Glomerular visceral epithelial cell (primary cell): ENCODE measurements at regions not wholly inside any gene's neighbourhood (a gene's known extent, or its start where the extent isn't known, plus 50 kb on each side); places are given as distances from the start of the nearest gene placed in this dataset.
"Not testable (repeated sequence)": the region's sequence is repeated elsewhere in the genome, so short reads cannot be mapped to it uniquely, and the experiment has no call there.

Experiments
- DNase-seq: peaks from one replicate; pipeline ENCODE4 v3.0.0-alpha.2; 2016; ENCODE audit errors: extremely low spot score

GRCh38 chr2:15681089-15681885, 89.6 kb downstream of the DDX1 start:
- DNase-seq: no peak

- DNase-seq: no peak
These were observed 90.7 kb downstream of the DDX1 start for GRCh38 chr2:15682354-15682753.

- no peak for DNase-seq
These were observed 92.7 kb downstream of the DDX1 start for GRCh38 chr2:15684161-15685039.

GRCh38 chr2:15685143-15685542, 93.5 kb downstream of the DDX1 start:
- DNase-seq: no peak

- DNase-seq: no peak
These were observed 95.0 kb downstream of the DDX1 start for GRCh38 chr2:15686643-15687042.

DNA sequence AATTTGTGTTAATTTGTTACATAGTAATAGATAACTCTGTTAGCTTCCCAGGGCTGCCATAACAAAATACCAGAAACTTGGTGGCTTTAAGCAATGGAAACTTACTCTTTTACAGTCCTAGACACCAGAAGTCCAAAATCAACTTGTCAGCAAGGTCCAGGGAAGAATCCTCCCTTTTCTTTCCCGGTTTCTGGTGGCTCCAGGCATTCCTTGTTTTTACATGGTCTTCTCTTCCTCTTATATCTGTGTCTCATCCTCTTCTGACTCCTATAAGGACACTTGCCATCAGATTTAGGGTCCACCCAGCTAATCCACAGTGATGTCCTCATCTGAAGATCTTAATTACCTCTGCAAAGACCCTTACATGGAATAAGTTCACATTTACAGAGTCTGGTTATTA, 95.6 kb downstream of the DDX1 start:
- no peak for DNase-seq

GRCh38 chr2:15687720-15688119, 96.1 kb downstream of the DDX1 start:
- DNase-seq: peak; percentile 24

- no peak for DNase-seq
These were observed 97.4 kb downstream of the DDX1 start for GRCh38 chr2:15688924-15689568.

DNA sequence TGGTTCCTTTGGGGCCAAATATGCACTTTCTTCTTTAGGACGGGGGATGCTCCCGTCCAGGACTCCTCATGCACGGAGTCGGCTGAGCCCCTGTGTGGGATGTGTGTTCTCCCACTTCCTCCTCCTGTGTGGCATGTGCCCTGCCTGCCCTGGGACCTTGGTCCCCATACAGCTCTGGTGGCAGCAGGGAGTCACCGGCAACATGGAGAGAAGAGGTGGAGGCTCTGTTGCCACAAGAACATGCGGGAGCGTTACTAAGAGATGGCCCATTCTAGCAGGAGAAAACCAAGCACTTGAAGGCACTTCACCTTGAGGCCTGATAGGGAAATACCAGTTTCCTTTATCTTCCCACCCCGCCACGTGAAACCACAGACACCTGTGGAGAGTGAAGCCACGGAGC, 98.0 kb downstream of the DDX1 start:
- no peak for DNase-seq

- peak; percentile 69 for DNase-seq
These were observed 100.1 kb downstream of the DDX1 start for GRCh38 chr2:15691586-15692310.

DNA sequence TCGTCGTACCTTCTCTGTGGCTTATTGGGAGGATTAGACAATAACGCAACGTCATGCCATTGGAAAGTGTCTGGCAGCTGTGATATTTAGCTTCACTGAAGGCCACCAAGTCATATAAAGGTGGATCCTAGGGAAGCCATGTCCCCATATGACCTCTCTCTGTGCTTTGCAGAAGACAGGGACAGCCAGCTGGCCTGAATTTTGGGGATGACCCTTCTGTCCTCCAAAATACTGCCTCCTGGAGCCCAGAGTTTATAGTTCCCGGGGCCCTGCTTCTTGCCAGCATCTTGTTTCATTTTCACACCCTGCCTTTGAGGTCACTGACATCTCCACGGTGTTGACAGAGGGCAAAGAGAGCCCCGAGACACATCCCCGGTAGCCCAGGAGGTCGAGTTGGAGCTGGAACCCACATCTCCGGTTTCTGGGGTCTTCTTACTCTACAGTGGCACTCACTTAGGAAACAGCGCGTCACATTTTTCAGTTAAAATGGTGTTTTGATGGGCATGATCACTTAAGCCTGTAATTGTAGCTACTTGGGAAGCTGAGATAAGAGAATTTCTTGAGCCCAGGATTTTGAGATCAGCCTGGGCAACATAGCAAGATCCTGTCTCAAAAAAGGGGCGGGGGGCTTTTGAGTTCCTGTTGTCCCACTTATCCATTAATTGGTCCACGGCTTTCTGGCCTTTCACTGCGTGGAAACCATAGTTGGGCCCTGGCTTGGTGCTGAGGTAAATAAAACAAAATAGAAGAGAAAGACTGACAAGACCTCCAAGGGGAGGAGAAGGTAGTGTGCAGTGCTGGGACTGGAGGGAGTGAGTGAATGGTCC, 101.1 kb downstream of the DDX1 start:
- DNase-seq: no peak

GRCh38 chr2:15693382-15693781, 101.7 kb downstream of the DDX1 start:
- no peak for DNase-seq

DNA sequence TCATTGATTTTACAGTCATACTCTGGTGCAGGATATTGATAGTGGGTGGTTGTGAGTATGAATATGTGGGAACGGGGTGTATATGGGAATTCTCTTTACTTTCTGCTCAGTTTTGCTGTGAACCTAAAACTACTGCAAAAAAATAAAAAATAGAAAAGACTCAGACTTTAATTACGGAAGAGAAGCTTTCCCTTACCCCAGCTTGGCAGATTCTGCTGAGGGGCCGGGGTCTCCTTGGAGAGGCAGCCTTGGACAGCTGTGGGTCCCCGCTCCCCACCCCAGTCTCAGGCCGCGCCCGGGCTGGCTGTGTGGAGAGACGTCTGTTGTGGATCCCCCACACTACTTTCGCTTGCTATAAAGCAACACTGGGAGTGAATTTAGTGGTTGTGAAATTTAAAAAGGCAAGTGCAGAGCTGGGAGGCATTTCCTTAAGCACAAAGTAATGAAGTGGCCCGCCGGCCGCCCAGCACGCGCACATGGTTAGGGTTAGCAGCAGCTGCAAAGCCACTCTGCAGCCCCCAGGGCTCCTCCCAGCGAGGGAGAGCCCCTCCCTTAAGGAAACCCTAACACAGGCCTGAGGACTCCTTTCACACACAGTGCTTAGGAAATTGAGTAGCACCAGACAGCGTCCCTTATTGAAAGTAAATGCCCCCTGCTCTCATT, 102.4 kb downstream of the DDX1 start:
- no peak for DNase-seq

- no peak for DNase-seq
These were observed 102.9 kb downstream of the DDX1 start for GRCh38 chr2:15694589-15694986.

- no peak for DNase-seq
These were observed 104.1 kb downstream of the DDX1 start for GRCh38 chr2:15695582-15696330.

GRCh38 chr2:15696606-15697170, 105.0 kb downstream of the DDX1 start:
- not testable (repeated sequence) for DNase-seq

DNA sequence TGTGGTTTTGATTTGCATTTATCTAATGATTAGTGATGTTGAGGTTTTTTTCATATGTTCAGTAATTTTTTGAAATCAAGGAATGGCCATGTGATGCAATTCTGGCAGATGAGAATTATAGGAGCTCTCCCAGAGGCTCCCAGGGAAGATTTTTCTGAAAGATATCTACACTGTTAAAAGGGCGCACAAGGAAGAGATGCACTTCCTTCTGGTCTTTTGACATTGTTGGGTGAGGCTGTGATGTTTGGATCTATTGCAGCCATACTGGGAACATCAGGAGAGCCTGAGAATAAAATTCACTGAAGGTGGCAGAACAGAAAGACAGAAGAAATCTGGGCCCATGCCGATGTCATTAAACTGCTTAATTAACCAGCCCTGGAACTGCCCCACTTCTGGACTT, 108.5 kb downstream of the DDX1 start:
- DNase-seq: no peak

DNA sequence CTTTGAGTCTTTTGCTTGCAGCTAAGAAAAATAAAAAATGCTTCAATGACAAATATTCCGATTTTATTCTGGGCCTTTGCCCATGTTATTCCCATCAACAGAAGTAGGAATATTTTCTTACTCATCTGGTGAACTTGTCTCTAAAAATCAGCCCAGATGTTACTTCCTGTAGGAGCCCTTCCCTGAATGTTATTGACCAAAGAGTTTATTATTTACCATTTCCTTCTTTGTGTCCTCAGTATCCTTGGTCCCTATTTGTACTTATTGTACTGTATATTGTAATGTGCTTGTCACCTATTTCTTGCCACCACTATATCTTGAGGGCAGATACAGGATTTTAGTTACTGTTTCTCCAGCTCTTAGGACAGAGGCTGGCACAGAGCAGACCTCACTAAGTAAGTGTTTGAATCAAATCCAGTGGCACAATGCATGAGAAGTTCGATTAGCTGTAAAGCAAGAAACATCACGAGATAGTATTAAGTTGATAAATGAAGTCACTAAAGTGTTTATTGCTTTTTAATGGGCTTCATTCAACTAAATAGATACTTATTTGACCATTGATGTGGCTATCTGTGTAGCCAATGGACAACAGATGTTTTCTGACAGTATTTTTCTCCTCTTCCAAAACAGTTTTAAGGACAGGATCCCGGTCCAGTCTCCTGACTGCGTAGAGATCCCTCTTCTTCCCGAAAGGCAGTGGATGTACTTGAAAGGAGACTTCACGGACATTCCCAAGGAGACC, 109.1 kb downstream of the DDX1 start:
- DNase-seq: no peak
